ENCODE measurements at regions not wholly inside any gene's neighbourhood (a gene's known extent, or its start where the extent isn't known, plus 50 kb on each side); places are given as distances from the start of the nearest gene placed in this dataset.

GRCh38 chrX:10892621-10893225 lies 218.4 kb upstream of the HCCS start:
- no peak for TF ChIP-seq CTCF (IDR thresholded peaks at IDR 0.05)
- H3K4me2 ChIP-seq (ENCODE audit: low read length): no peak overlapping the region
- H3K4me3 ChIP-seq (ENCODE audit: low read depth, low read length): no peak overlapping the region
- no peaks in the 10 kb centered on the region for H3K79me2 ChIP-seq
- no peaks in the 10 kb centered on the region for H3K27me3 ChIP-seq (ENCODE audit: control insufficient read depth, insufficient read depth, low read length)
- no peaks in the 10 kb centered on the region for H3K9me3 ChIP-seq (ENCODE audit: control insufficient read depth, low read length)
- no peak overlapping the region for H3K9ac ChIP-seq
- no peaks in the 10 kb centered on the region for H3K36me3 ChIP-seq (ENCODE audit: control insufficient read depth, insufficient read depth, low read length)
- no peaks in the 10 kb centered on the region for H3K4me1 ChIP-seq
- H3K27ac ChIP-seq: no peak overlapping the region
- no peak overlapping the region for H2AFZ ChIP-seq

- Histone ChIP-seq H3K79me2 (no peaks in the 10 kb centered on the region), H3K9me3 (ENCODE audit: control insufficient read depth, low read length) (no peaks in the 10 kb centered on the region), H3K27me3 (ENCODE audit: control insufficient read depth, insufficient read depth, low read length) (no peaks in the 10 kb centered on the region), H3K4me3 (ENCODE audit: low read depth, low read length) (no peak overlapping the region), H3K27ac (no peak overlapping the region), H3K4me1 (no peaks in the 10 kb centered on the region), H3K36me3 (ENCODE audit: control insufficient read depth, insufficient read depth, low read length) (no peaks in the 10 kb centered on the region), H3K9ac (no peak overlapping the region), H3K4me2 (ENCODE audit: low read length) (no peak overlapping the region), H2AFZ (no peak overlapping the region)
- no peak for TF ChIP-seq CTCF (IDR thresholded peaks at IDR 0.05)
Observed at GRCh38 chrX:10893366-10893765, 217.8 kb upstream of the HCCS start.

GRCh38 chrX:10893976-10894375 lies 217.2 kb upstream of the HCCS start:
- TF ChIP-seq CTCF (IDR thresholded peaks at IDR 0.05): no peak
- H3K4me2 ChIP-seq (ENCODE audit: low read length): no peak overlapping the region
- no peak overlapping the region for H2AFZ ChIP-seq

GRCh38 chrX:10897768-10898167 lies 213.4 kb upstream of the HCCS start:
- Histone ChIP-seq H3K9me3 (ENCODE audit: control insufficient read depth, low read length) (no peaks in the 10 kb centered on the region), H3K4me3 (ENCODE audit: low read depth, low read length) (no peak overlapping the region), H3K4me2 (ENCODE audit: low read length) (no peak overlapping the region), H3K36me3 (ENCODE audit: control insufficient read depth, insufficient read depth, low read length) (no peaks in the 10 kb centered on the region), H2AFZ (no peak overlapping the region), H3K27me3 (ENCODE audit: control insufficient read depth, insufficient read depth, low read length) (no peaks in the 10 kb centered on the region), H3K9ac (no peak overlapping the region), H3K79me2 (no peaks in the 10 kb centered on the region), H3K27ac (no peak overlapping the region), H3K4me1 (no peaks in the 10 kb centered on the region)
- no peak for TF ChIP-seq CTCF (IDR thresholded peaks at IDR 0.05)

More at GRCh38 chrX:10893976-10894375, 217.2 kb upstream of the HCCS start:
- H3K9me3 ChIP-seq (ENCODE audit: control insufficient read depth, low read length): no peaks in the 10 kb centered on the region
- no peaks in the 10 kb centered on the region for H3K79me2 ChIP-seq
- H3K36me3 ChIP-seq (ENCODE audit: control insufficient read depth, insufficient read depth, low read length): no peaks in the 10 kb centered on the region
- no peak overlapping the region for H3K9ac ChIP-seq
- no peaks in the 10 kb centered on the region for H3K27me3 ChIP-seq (ENCODE audit: control insufficient read depth, insufficient read depth, low read length)
- no peak overlapping the region for H3K27ac ChIP-seq
- H3K4me3 ChIP-seq (ENCODE audit: low read depth, low read length): no peak overlapping the region
- no peaks in the 10 kb centered on the region for H3K4me1 ChIP-seq

- Histone ChIP-seq H3K9me3 (ENCODE audit: control insufficient read depth, low read length) (no peaks in the 10 kb centered on the region), H2AFZ (no peak overlapping the region), H3K4me3 (ENCODE audit: low read depth, low read length) (no peak overlapping the region), H3K9ac (no peak overlapping the region), H3K27ac (no peak overlapping the region), H3K36me3 (ENCODE audit: control insufficient read depth, insufficient read depth, low read length) (no peaks in the 10 kb centered on the region), H3K4me2 (ENCODE audit: low read length) (no peak overlapping the region), H3K79me2 (no peaks in the 10 kb centered on the region), H3K4me1 (no peaks in the 10 kb centered on the region), H3K27me3 (ENCODE audit: control insufficient read depth, insufficient read depth, low read length) (no peaks in the 10 kb centered on the region)
- no peak for TF ChIP-seq CTCF (IDR thresholded peaks at IDR 0.05)
Observed at GRCh38 chrX:10900585-10901289, 210.4 kb upstream of the HCCS start.
